Keratinocyte (primary cell): ENCODE measurements at regions not wholly inside any gene's neighbourhood (a gene's known extent, or its start where the extent isn't known, plus 50 kb on each side); places are given as distances from the start of the nearest gene placed in this dataset.

Experiments used
- EZH2 ChIP-seq: IDR thresholded peaks from one replicate; pipeline ENCODE4 v1.6.1; 2012; ENCODE audit warnings: inconsistent platforms, mild to moderate bottlenecking, low read length, moderate library complexity
- TF ChIP-seq, protein P1 (sequence below), 3 experiments: IDR thresholded peaks in 1 of 3; conservative IDR thresholded peaks in 1 of 3; optimal IDR thresholded peaks in 1 of 3; 2 replicates in 2 of 3; 3 replicates in 1 of 3; pipeline versions ENCODE3 to v1.5.1; 2011; ENCODE audit warnings: low read length in 3 of 3, mild to moderate bottlenecking in 3 of 3, moderate library complexity in 2 of 3, control low read depth in 1 of 3, inconsistent platforms in 1 of 3; ENCODE audit not compliant: insufficient read depth in 2 of 3; ENCODE audit errors: extremely low read depth in 1 of 3

DNA sequence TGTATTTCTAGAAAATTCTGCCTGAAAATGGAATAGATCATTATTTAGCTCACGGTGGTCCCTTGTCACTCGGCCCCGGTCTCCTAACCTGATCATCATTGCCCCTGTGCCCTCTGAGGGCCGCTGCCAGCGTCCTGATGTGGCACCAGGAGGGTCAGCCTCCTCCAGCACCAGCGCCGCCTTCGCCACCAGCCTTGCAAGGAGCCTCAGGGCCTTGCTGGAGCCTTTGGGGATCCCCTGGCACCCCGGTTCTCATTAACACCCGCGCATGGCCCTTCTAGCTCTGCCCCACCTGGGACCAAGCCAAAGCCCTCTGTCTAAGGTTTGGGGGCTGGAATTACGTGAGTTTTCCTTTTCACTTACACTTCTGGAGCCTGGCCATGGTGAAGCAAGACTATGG, 282.5 kb upstream of the ADARB2 start:
- TF ChIP-seq, protein P1, sequence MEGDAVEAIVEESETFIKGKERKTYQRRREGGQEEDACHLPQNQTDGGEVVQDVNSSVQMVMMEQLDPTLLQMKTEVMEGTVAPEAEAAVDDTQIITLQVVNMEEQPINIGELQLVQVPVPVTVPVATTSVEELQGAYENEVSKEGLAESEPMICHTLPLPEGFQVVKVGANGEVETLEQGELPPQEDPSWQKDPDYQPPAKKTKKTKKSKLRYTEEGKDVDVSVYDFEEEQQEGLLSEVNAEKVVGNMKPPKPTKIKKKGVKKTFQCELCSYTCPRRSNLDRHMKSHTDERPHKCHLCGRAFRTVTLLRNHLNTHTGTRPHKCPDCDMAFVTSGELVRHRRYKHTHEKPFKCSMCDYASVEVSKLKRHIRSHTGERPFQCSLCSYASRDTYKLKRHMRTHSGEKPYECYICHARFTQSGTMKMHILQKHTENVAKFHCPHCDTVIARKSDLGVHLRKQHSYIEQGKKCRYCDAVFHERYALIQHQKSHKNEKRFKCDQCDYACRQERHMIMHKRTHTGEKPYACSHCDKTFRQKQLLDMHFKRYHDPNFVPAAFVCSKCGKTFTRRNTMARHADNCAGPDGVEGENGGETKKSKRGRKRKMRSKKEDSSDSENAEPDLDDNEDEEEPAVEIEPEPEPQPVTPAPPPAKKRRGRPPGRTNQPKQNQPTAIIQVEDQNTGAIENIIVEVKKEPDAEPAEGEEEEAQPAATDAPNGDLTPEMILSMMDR (optimal IDR thresholded peaks at IDR 0.05 in 1 of 3, IDR thresholded peaks at IDR 0.05 in 1 of 3, conservative IDR thresholded peaks at IDR 0.05 in 1 of 3; ENCODE audit: extremely low read depth in 1 of 3, insufficient read depth in 2 of 3, low read length in 3 of 3) = no peak
- no peak for TF ChIP-seq EZH2
